HG03135 (cell line): ENCODE measurements at regions not wholly inside any gene's neighbourhood (a gene's known extent, or its start where the extent isn't known, plus 50 kb on each side); places are given as distances from the start of the nearest gene placed in this dataset.
"Not testable (repeated sequence)": the region's sequence is repeated elsewhere in the genome, so short reads cannot be mapped to it uniquely, and the experiment has no call there.

Experiments
- ATAC-seq: cut with Tn5 transposase; IDR thresholded peaks from one replicate; pipeline ENCODE4 v1.9.1; 2021; ENCODE audit warnings: mild to moderate bottlenecking, moderate library complexity; ENCODE audit not compliant: unreplicated experiment

DNA sequence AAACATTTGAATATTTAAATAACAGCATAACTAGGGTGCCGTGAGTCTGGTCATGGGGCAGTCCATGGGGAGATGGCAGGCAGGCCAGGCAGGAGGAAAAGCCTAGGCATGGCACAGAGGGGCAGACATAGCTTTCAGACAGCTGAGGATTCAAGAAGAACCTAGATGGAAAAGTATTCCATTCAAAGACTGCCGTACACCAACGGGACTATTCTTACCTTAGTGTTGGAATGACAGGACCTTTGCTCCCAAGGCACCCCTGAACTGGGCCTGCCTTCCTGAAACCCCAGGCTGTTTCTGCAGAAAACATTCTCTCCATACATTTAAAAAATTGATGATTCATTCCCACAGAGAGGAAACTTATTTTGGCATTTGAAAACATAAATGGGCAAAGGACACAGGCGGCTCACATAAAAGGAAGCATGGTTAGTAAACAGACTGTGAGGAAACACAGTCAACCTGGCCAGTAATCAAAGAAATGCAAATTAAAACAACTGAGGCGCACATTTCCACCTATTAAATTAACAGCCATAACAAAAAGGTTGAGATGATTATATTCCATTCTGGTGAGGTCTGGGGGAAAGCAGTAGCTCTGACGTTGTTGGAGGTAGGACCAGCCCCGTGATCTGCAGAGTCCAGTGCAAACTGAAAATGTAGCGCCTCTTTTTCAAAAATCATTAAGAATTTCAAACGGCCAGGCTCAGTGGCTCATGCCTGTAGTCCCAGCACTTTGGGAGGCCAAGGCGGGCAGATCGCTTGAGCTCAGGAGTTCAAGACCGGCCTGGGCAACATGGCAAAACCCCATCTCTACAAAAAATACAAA, 71.3 kb upstream of the SMAD3 start:
- ATAC-seq = no peak

GRCh38 chr15:66994927-66995656, 70.3 kb upstream of the SMAD3 start:
- ATAC-seq = no peak

DNA sequence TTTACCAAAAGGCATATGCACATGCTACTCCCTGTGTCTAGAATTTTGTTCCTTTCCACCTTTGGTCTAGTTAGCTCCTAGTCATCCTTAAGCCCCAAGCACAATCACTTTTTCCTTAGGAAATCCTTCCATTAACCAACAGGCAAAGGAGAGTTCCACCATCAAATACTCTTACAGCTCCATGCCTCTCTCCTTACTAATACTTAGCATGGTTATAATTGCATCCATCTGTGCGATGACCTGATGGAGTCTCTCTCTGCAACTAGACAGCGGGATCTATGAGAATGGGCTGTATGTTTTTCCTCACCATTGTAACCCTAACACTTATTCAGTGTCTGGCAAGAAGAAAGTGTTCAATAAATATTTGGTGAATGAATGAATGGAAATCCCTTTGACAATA, 69.3 kb upstream of the SMAD3 start:
- ATAC-seq = no peak

DNA sequence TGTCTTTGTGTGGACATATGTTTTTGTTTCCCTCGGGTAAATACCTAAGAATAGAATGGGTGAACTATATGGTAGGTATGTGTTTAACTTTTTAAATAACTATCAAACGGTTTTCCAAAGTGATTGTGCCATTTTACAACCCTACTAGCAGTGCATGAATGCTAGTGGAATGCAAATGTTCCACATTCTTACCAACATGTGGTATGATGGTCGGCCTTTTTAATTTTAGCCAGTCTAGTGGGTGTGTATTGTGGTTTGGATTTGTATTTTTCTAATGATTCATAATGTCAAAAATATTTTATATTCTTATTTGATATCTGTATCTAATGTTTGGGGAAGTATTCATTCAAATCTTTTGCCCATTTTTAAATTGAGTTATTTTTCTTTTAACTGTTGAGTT, 68.2 kb upstream of the SMAD3 start:
- no peak for ATAC-seq

- ATAC-seq = not testable (repeated sequence)
Observed at GRCh38 chr15:66998234-66998633, 67.2 kb upstream of the SMAD3 start.

DNA sequence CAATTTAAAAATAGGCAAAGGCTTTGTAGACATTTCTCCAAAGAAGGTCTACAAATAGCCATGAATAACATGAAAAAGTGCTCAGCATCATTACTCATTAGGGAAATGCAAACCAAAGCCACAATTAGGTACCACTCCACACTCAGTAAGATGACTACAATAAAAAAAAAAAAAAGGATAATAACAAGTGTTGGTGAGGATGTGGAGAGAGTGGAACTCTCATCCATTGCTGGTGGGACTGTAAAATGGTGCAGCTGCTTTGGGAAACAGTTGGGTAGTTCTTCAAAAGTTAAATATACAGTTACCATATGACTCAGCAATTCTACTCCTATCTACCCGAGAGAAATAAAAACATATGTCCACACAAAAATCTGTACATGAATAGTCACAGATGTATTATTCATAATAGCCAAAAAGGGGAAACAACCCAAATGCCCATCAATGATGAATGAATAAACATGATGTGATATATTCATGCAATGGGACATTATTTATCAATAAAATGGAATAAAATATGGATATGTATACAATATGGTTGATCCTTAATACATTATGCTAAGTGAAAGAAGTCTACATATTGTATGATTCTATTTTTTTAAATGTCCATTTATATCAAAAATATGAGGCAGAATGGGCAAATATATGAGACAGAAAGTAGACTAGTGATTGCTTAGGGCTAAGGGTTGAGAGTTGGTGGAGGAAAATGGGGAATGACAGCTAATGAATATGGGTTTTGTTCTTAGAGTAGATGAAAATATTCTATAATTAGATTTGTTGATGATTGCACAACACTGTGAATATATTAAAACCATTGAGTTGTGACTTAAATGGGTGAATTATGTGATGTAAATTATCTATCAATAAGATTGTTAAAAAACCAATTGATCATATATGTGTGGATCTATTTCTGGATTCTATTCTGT, 66.1 kb upstream of the SMAD3 start:
- ATAC-seq = no peak

DNA sequence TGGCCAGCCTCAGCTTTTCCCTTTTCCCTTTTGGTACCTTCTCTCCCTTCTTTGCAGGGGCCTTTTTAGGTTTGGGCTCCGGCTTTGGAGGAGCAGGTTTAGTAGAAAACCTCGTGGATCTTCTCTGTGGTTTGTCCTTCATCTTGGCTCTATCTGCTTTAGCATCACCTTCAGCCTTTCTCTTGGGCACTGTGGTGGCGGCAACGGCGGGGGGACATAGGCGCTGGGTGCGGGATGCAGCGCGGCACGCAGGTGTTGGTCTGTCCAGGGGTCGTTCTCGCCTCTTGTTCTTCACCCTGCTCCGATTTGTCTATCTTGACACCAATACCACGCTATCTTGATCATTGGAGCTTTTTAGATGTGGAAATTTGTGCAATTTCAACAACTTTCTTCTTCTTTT, 64.5 kb upstream of the SMAD3 start:
- ATAC-seq = no peak

DNA sequence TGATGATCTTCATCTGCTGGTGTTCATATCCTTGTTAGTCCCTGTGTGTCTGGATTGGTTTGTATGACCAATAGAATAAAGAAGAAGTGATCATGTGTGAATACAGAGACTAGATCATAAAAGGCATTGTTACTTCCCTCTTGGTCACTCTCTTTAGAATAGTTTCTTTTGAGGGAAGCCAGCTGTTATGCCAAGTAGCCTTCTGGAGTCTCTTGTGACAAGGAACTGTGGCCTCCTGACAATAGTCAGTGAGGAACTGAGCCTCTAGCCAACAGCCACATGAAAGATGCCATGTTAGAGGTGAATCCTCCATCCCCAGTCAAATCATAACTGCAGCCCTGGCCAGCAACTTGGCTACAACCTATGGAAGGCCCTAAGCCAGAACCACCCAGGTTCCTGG, 63.0 kb upstream of the SMAD3 start:
- no peak for ATAC-seq

- ATAC-seq = no peak
Observed at GRCh38 chr15:67003586-67003985, 61.8 kb upstream of the SMAD3 start.

- no peak for ATAC-seq
Observed at GRCh38 chr15:67004142-67004541, 61.3 kb upstream of the SMAD3 start.

DNA sequence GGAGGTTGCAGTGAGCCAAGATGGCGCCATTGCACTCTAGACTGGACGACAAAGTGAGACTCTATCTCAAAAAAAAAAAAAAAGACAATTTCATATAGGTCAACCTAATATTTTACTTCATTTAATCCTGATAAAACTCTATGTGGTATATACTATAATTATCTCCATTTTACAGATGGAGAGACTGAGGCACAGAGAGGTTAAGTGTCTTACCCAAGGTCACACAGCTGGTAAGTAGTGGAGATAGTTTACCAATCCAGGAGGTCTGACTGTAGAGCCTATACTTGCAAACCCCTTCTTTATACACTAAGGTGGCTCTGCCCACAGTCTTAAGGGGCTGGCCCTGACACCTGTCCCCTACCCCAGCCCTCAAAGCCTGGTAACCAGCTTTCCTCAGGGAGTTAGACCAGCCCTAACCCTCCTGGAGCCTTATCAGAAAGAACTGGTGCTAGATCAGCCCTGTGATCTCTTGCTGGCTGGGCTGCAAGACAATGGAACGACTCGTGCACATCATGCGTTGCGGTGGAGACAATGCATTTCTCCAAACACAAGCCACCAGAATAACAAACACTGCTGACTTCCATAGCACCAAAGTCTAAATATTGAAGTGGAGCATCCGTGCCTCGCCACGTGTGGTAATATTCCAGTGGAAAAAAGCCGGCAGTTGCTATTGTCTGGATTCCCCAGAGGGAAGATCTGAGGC, 60.0 kb upstream of the SMAD3 start:
- no peak for ATAC-seq

- ATAC-seq = no peak
Observed at GRCh38 chr15:67006083-67007065, 59.0 kb upstream of the SMAD3 start.

GRCh38 chr15:67009576-67010569, 55.5 kb upstream of the SMAD3 start:
- ATAC-seq = no peak

- no peak for ATAC-seq
Observed at GRCh38 chr15:67010898-67011616, 54.3 kb upstream of the SMAD3 start.

GRCh38 chr15:67011617-67012005, 53.8 kb upstream of the SMAD3 start:
- no peak for ATAC-seq

GRCh38 chr15:67013696-67014095, 51.7 kb upstream of the SMAD3 start:
- no peak for ATAC-seq
